ENCODE measurements at regions not wholly inside any gene's neighbourhood (a gene's known extent, or its start where the extent isn't known, plus 50 kb on each side); places are given as distances from the start of the nearest gene placed in this dataset.

- TF ChIP-seq POLR2AphosphoS5 (IDR thresholded peaks at IDR 0.05) = no peak
- no peak for TF ChIP-seq MXI1 (conservative IDR thresholded peaks at IDR 0.05; ENCODE audit: poor library complexity, severe bottlenecking)
- no peak for TF ChIP-seq CTCF (IDR thresholded peaks at IDR 0.05; ENCODE audit: poor library complexity, severe bottlenecking)
- TF ChIP-seq EP300 (conservative IDR thresholded peaks at IDR 0.05; ENCODE audit: poor library complexity, severe bottlenecking) = no peak
- TF ChIP-seq SMC3 (conservative IDR thresholded peaks at IDR 0.05; ENCODE audit: poor library complexity) = no peak
- no peak for TF ChIP-seq EZH2 (IDR thresholded peaks at IDR 0.05; ENCODE audit: borderline replicate concordance, insufficient read depth, low read length, poor library complexity, severe bottlenecking)
- no peak for TF ChIP-seq RAD21 (conservative IDR thresholded peaks at IDR 0.05)
- no peak for TF ChIP-seq TAF1 (IDR thresholded peaks at IDR 0.05; ENCODE audit: low read depth)
These were observed 432.9 kb downstream of the SPATA31D1 start for GRCh38 chr9:82421498-82421897.
